Left ventricle myocardium superior (tissue), 1 donor: ENCODE measurements at regions not wholly inside any gene's neighbourhood (a gene's known extent, or its start where the extent isn't known, plus 50 kb on each side); places are given as distances from the start of the nearest gene placed in this dataset.
"Not testable (repeated sequence)": the region's sequence is repeated elsewhere in the genome, so short reads cannot be mapped to it uniquely, and the experiment has no call there.

ENCODE experiments used
- ATAC-seq: fragments of 200-7000 bp; cut with Tn5 transposase; one replicate; pipeline ENCODE4 v1.9.1; 2020; ENCODE audit warnings: mild to moderate bottlenecking, moderate library complexity
- DNase-seq: peaks from one replicate; pipeline ENCODE4 v3.0.0-alpha.2; 2020
- intact Hi-C: fragments of 100-400 bp; cut with micrococcal nuclease; formaldehyde crosslinking; loops from one replicate; pipeline ENCODE4 v1.11.0; 2022
- donor health status: DM: no; HTN: yes; CAD: no; lungs with severe emphysema.

DNA sequence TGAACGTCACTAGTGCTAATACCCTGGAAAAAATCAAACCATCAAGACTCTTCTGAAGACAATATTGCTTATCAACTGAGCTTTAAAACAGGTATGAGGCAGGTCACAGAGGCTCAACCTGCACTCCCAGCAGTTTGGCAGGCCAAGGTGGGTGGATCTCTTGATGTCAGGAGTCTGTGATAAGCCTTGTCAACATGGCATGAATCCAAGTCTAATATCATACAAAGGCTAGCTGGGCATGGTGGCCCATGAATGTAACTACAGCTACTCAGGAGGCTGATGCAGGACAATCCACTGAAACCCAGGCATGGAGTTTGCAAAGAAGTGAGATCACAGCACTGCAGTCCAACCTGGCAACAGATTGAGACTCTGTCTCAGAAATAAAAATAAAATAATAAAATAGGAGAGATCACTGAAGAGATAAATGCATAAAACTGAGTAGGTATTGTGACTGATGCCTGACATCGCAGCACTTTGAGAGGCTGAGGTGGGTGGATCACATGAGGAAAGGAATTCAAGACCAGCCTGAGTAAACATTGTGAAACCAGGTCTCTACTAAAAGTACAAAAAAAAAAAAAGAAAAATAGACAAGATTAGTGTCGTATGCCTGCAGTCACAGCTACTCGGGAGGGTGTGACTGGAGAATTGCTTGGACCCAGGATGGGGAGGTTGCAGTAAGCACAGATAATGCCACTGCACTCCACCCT, 555.9 kb upstream of the TSPY4 start:
- DNase-seq = no peak
- no peak for ATAC-seq
- intact Hi-C loops = no loop called here

GRCh38 chrY:8794561-8794960, 542.7 kb upstream of the TSPY4 start:
- no peak for DNase-seq
- intact Hi-C loops = no loop called here
- no peak for ATAC-seq

DNA sequence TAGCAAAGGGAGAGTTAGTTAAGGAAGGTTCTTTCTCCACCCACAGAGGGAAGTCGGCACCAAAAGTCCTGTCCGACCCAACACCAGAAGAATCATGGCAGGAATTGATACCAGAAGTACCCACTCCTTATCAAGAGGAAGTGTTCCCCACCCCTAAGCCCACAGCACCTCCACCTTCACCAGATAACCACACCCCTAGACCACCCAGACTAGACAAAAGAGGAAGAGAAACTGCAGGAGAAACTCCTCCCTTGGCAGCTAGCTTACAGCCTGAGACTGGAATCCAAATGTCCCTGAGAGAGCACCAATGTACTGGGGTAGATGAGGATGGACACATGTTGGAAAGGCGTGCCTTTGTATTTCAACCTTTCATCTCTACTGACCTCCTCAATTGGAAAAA, 532.9 kb upstream of the TSPY4 start:
- intact Hi-C loops = no loop called here
- DNase-seq = no peak
- no peak for ATAC-seq

GRCh38 chrY:8807648-8808408, 529.4 kb upstream of the TSPY4 start:
- peak; percentile 12 for DNase-seq
- ATAC-seq = no peak
- intact Hi-C loops = no loop called here

DNA sequence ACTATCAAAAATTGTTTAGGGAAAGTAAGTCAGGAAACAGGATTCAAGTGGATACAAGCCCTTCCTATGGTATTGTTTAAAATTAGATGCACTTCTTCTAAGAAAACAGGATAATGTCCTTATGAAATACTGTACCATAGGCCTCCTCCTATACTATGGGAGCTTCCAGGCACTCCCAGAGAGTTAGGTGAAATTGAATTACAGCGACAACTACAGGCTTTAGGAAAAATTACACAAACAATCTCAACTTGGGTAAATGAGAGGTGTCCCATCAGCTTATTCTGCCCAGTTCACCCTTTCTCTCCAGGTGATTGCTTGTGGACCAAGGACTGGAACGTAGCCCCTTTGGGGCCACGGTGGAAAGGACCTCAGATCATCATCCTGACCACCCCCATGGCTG, 528.7 kb upstream of the TSPY4 start:
- intact Hi-C loops = no loop called here
- DNase-seq (no peak), ATAC-seq (no peak)

- intact Hi-C loops = no loop called here
- no peak for DNase-seq
- ATAC-seq = no peak
Observed at GRCh38 chrY:8809076-8809475, 528.2 kb upstream of the TSPY4 start.

DNA sequence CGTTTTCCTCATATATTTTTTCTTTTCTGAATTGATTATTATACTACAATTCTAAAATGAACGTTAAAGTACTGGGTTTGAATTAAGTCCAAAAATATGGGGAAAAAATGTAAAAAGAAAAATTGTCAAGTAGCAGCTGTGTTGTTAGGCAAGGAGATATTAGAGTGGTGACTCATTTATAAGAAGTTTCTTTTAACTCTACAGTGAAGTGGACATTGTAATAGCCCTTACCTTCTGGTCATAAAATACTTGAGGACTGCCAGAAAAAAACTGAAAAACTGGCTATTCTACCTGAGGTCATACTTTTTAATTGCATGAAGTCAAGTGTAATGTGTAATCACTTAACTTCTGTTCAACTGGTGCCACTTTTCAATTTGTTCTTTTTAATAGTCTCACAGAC, 523.1 kb upstream of the TSPY4 start:
- ATAC-seq (no peak), DNase-seq (no peak)
- intact Hi-C loops = no loop called here

- no peak for DNase-seq
- ATAC-seq = no peak
- intact Hi-C loops = no loop called here
Observed at GRCh38 chrY:8815616-8816015, 521.6 kb upstream of the TSPY4 start.

GRCh38 chrY:8820032-8820431, 517.2 kb upstream of the TSPY4 start:
- no peak for DNase-seq
- ATAC-seq = no peak
- intact Hi-C loops = no loop called here

DNA sequence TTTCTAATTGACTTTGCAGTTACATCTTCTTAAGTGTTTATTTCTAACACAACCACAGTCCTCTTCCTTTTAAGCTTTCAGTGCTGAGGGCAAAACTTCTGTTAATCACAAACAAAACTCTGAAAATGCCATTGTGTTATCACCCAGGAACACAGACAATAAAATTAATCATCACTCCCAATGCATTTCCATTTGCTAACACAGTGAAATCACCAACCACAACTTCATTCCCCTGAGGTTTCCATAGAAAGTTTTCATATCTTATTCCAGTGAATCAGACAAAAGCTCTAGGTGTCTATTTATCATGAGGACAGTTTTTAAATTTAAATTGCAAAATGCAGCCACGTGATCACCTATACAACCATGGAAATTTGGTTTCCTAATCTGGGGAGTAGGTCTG, 516.2 kb upstream of the TSPY4 start:
- intact Hi-C loops = no loop called here
- no peak for ATAC-seq
- DNase-seq = no peak

- ATAC-seq (no peak), DNase-seq (no peak)
- intact Hi-C loops = no loop called here
Observed at GRCh38 chrY:8852278-8852677, 485.0 kb upstream of the TSPY4 start.

- ATAC-seq = no peak
Observed at GRCh38 chrY:8888371-8888770, 448.9 kb upstream of the TSPY4 start.

DNA sequence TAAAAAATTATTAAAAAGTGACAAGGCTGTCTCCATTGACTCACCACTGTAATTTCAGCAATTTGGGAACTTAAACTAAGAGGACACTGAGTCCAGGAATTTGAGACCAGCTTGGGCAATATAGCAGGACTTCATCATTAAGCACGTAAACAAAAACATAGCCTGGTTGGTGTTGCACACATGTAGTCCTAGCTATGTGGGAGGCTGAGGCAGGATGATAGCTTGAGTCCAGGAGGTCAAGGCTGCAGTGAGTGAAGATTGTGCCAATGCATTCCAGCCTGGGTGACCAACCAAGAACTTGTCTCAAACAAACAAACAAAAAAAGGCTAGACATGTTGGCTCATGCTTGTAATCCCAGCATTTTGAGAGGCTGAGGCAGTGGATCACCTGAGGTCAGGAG, 439.4 kb upstream of the TSPY4 start:
- DNase-seq (no peak), ATAC-seq (no peak)
- intact Hi-C loops = no loop called here

More at GRCh38 chrY:8888371-8888770, 448.9 kb upstream of the TSPY4 start:
- intact Hi-C loops = no loop called here
- DNase-seq = no peak

DNA sequence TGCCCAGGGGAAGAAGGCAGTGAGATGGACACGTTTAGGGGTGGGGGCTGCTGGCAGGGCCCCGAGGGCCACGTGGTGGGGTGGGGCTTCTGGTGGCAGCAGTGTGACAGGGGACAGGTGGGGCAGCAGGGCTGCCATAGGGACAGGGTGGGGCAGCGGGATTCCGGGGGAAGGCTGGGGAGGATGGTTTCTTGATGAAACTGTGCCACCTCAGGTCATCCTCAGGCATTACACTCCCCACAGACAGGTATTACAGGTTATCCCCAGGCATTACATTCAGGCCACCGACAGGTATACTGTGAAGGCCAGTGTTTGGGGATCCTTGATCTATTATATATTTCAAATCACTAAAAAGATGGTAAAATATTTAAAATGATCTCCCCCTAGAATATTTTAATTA, 432.1 kb upstream of the TSPY4 start:
- DNase-seq (no peak), ATAC-seq (no peak)
- intact Hi-C loops = no loop called here

- DNase-seq, intact Hi-C loops, ATAC-seq: not testable (repeated sequence)
Observed at GRCh38 chrY:8922576-8922975, 414.7 kb upstream of the TSPY4 start.
